ENCODE measurements at regions not wholly inside any gene's neighbourhood (a gene's known extent, or its start where the extent isn't known, plus 50 kb on each side); places are given as distances from the start of the nearest gene placed in this dataset.

DNA sequence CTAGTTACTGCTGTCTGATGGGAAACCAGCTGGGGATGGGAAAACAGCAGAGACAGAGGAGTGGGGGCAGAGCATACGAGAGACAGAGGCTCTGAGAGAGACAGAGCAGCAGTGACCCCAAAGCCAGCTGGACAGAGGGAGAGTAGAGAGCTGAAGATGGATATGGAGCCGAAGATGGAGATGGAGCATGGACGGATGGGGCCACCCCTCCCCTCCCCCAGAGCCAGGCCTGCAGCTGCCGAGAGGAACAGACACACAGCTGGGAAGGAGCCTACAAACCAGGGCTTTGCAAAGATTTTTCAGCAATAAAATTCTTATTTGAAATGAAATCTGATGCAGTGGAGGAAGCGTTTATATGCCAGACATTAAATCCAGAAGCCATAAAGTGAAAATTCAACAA lies 167.6 kb upstream of the LINGO1 start (continued):
- TF ChIP-seq, protein P1, sequence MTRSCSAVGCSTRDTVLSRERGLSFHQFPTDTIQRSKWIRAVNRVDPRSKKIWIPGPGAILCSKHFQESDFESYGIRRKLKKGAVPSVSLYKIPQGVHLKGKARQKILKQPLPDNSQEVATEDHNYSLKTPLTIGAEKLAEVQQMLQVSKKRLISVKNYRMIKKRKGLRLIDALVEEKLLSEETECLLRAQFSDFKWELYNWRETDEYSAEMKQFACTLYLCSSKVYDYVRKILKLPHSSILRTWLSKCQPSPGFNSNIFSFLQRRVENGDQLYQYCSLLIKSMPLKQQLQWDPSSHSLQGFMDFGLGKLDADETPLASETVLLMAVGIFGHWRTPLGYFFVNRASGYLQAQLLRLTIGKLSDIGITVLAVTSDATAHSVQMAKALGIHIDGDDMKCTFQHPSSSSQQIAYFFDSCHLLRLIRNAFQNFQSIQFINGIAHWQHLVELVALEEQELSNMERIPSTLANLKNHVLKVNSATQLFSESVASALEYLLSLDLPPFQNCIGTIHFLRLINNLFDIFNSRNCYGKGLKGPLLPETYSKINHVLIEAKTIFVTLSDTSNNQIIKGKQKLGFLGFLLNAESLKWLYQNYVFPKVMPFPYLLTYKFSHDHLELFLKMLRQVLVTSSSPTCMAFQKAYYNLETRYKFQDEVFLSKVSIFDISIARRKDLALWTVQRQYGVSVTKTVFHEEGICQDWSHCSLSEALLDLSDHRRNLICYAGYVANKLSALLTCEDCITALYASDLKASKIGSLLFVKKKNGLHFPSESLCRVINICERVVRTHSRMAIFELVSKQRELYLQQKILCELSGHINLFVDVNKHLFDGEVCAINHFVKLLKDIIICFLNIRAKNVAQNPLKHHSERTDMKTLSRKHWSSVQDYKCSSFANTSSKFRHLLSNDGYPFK (CRISPR knock-in tag; IDR thresholded peaks at IDR 0.05; ENCODE audit: borderline replicate concordance): no peak
- TF ChIP-seq, protein P2, sequence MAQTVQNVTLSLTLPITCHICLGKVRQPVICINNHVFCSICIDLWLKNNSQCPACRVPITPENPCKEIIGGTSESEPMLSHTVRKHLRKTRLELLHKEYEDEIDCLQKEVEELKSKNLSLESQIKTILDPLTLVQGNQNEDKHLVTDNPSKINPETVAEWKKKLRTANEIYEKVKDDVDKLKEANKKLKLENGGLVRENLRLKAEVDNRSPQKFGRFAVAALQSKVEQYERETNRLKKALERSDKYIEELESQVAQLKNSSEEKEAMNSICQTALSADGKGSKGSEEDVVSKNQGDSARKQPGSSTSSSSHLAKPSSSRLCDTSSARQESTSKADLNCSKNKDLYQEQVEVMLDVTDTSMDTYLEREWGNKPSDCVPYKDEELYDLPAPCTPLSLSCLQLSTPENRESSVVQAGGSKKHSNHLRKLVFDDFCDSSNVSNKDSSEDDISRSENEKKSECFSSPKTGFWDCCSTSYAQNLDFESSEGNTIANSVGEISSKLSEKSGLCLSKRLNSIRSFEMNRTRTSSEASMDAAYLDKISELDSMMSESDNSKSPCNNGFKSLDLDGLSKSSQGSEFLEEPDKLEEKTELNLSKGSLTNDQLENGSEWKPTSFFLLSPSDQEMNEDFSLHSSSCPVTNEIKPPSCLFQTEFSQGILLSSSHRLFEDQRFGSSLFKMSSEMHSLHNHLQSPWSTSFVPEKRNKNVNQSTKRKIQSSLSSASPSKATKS (CRISPR knock-in tag; IDR thresholded peaks at IDR 0.05): no peak
- TF ChIP-seq HOXA5 (CRISPR knock-in tag; IDR thresholded peaks at IDR 0.05): no peak

DNA sequence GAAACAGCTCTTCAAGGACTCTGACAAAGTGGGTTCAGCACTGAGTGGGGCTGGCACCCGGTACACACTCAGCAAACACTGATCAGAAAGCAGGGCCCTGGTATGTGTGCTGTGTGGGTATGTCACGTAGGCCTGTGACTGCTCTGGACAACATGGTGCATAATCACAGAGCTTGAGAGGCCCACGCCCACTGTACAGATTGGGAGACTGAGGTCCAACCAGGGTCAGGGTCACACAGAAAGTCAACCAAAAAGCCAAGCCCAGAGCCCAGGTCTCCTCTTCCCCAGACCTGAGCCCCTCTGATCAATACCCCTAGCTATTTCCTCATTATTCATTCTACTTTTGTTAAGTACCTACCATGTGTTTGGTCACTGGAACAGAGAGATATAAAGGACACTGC lies 166.1 kb upstream of the LINGO1 start:
- no peak for ATAC-seq
- WGBS (ENCODE audit: low lambda C conversion rate): no CpG with 5 or more reads among the region's 3 CpGs
- Histone ChIP-seq H4K20me1 (ENCODE audit: insufficient read depth, low read length) (no peaks in the 10 kb centered on the region), H3K36me3 (replicated peaks in 1 of 2; ENCODE audit: control insufficient read depth in 1 of 2, insufficient read depth in 2 of 2, low read length in 2 of 2) (no peaks in the 10 kb centered on the region), H3K79me2 (ENCODE audit: insufficient read depth, low read length) (no peaks in the 10 kb centered on the region), H3K4me2 (ENCODE audit: low read depth, low read length) (no peak overlapping the region), H3K4me1 (ENCODE audit: insufficient read depth, low read length) (no peaks in the 10 kb centered on the region), H3K9ac (ENCODE audit: insufficient read depth, low read depth, low read length) (no peak overlapping the region), H2AFZ (ENCODE audit: low read length) (no peak overlapping the region), H3K27ac (ENCODE audit: extremely low read length, insufficient read depth, low read length) (no peak overlapping the region), H3K27me3 (ENCODE audit: control insufficient read depth in 1 of 2, insufficient read depth in 2 of 2, low read length in 2 of 2) (no peaks in the 10 kb centered on the region; a peak in 3 of 5 replicates), H3K9me3 (ENCODE audit: low read length) (no peaks in the 10 kb centered on the region), H3K4me3 (replicated peaks in 1 of 3; ENCODE audit: insufficient read depth in 1 of 3, low read depth in 2 of 3, low read length in 3 of 3) (no peak overlapping the region)
- no peak for FAIRE-seq
- TF ChIP-seq, protein P3, sequence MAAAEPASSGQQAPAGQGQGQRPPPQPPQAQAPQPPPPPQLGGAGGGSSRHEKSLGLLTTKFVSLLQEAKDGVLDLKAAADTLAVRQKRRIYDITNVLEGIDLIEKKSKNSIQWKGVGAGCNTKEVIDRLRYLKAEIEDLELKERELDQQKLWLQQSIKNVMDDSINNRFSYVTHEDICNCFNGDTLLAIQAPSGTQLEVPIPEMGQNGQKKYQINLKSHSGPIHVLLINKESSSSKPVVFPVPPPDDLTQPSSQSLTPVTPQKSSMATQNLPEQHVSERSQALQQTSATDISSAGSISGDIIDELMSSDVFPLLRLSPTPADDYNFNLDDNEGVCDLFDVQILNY (CRISPR knock-in tag; conservative IDR thresholded peaks at IDR 0.05): no peak
- no peak for TF ChIP-seq KDM5A (IDR thresholded peaks at IDR 0.05; ENCODE audit: borderline replicate concordance, low read length)
- no peak for TF ChIP-seq ETV6 (CRISPR knock-in tag; conservative IDR thresholded peaks at IDR 0.05)
- no peak for TF ChIP-seq U2AF1 (optimal IDR thresholded peaks at IDR 0.05; ENCODE audit: low read depth, low read length)
- TF ChIP-seq, protein P4, sequence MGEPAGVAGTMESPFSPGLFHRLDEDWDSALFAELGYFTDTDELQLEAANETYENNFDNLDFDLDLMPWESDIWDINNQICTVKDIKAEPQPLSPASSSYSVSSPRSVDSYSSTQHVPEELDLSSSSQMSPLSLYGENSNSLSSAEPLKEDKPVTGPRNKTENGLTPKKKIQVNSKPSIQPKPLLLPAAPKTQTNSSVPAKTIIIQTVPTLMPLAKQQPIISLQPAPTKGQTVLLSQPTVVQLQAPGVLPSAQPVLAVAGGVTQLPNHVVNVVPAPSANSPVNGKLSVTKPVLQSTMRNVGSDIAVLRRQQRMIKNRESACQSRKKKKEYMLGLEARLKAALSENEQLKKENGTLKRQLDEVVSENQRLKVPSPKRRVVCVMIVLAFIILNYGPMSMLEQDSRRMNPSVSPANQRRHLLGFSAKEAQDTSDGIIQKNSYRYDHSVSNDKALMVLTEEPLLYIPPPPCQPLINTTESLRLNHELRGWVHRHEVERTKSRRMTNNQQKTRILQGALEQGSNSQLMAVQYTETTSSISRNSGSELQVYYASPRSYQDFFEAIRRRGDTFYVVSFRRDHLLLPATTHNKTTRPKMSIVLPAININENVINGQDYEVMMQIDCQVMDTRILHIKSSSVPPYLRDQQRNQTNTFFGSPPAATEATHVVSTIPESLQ (CRISPR knock-in tag; conservative IDR thresholded peaks at IDR 0.05): no peak
- TF ChIP-seq PRMT3 (CRISPR knock-in tag; IDR thresholded peaks at IDR 0.05; ENCODE audit: borderline replicate concordance, low read depth): no peak
- TF ChIP-seq EED (CRISPR knock-in tag; IDR thresholded peaks at IDR 0.05): no peak
- TF ChIP-seq HNRNPL (IDR thresholded peaks at IDR 0.05; ENCODE audit: low read depth, low read length): no peak
- no peak for TF ChIP-seq ZNF567 (CRISPR knock-in tag; IDR thresholded peaks at IDR 0.05; ENCODE audit: borderline replicate concordance)
- no peak for TF ChIP-seq ZNF589 (CRISPR knock-in tag; conservative IDR thresholded peaks at IDR 0.05)
- TF ChIP-seq HNRNPK (IDR thresholded peaks at IDR 0.05; ENCODE audit: low read depth, low read length, poor library complexity, severe bottlenecking): no peak
- CTCF ChIA-PET (ENCODE audit: low intra/inter-chr PET ratio, low total read pairs): no interaction called here
- no peak for DNase-seq (ENCODE audit: low spot score)
- intact Hi-C loops (cut with micrococcal nuclease; ENCODE audit: unreplicated experiment) (no loop called here), in situ Hi-C loops (cut with HindIII; ENCODE audit: extremely low pct_ligation_motif_present, low pct_unique_long_range_greater_than_20kb) (no loop called here)
- POLR2A ChIA-PET: no interaction called here
- no TSS peak for BruUV-seq (replicated peaks)
